IMR-90 (cell line): ENCODE measurements at regions not wholly inside any gene's neighbourhood (a gene's known extent, or its start where the extent isn't known, plus 50 kb on each side); places are given as distances from the start of the nearest gene placed in this dataset.

ENCODE experiments used
- ATAC-seq: fragments of 200-7000 bp; cut with Tn5 transposase; 2 replicates; pipeline ENCODE4 v1.9.1; 2020; ENCODE audit warnings: low read depth, mild to moderate bottlenecking, moderate library complexity
- BruUV-seq: library from RNA; stranded (reverse); fragments of 400-500 nt; replicated peaks from 2 replicates; lab custom pipeline; 2021; lab: Mats Ljungman, UMichigan
- CTCF ChIA-PET: fragments of 300-600 bp; formaldehyde crosslinking; extraction: SDS; loops from one replicate; lab custom pipeline; 2021; ENCODE audit warnings: antibody characterized with exemption; lab: Yijun Ruan, JAX
- POLR2A ChIA-PET: fragments of 300-600 bp; sonication (Branson Sonifier 250); formaldehyde crosslinking; loops from one replicate; lab custom pipeline; 2022; ENCODE audit warnings: antibody characterized with exemption; ENCODE audit not compliant: unreplicated experiment; lab: Charles Lee
- DNase-seq: peaks from one replicate; pipeline ENCODE4 v3.0.0; 2013
- H2AFZ ChIP-seq: replicated peaks from 2 replicates; pipeline ENCODE3; 2013; ENCODE audit warnings: low read length, mild to moderate bottlenecking; ENCODE audit not compliant: poor library complexity
- H2AK5ac ChIP-seq: 2 replicates; pipeline ENCODE4 v1.6.1; 2013; ENCODE audit warnings: low read depth, low read length, inconsistent platforms
- H2AK9ac ChIP-seq: replicated peaks from 2 replicates; pipeline ENCODE3; 2013; ENCODE audit warnings: mild to moderate bottlenecking, low read depth, low read length, moderate library complexity; ENCODE audit not compliant: poor library complexity
- H2BK120ac ChIP-seq: 2 replicates; pipeline ENCODE4 v1.6.1; 2013; ENCODE audit warnings: low read depth, low read length, inconsistent platforms
- H2BK15ac ChIP-seq: 3 replicates; pipeline ENCODE4 v1.6.1; 2013; ENCODE audit warnings: low read depth, low read length, inconsistent platforms
- H2BK20ac ChIP-seq: 2 replicates; pipeline ENCODE4 v1.6.1; 2013; ENCODE audit warnings: low read depth, mild to moderate bottlenecking, inconsistent platforms, low read length, moderate library complexity
- H2BK5ac ChIP-seq: 2 replicates; pipeline ENCODE4 v1.6.1; 2013; ENCODE audit warnings: mild to moderate bottlenecking, low read depth, low read length, inconsistent platforms; ENCODE audit not compliant: poor library complexity, severe bottlenecking
- H3K14ac ChIP-seq: replicated peaks from 2 replicates; pipeline ENCODE4 v1.6.1; 2013; ENCODE audit warnings: low read depth, low read length, inconsistent platforms
- H3K18ac ChIP-seq: 2 replicates; pipeline ENCODE4 v1.6.1; 2013; ENCODE audit warnings: low read depth, low read length, control low read depth
- H3K23ac ChIP-seq: 2 replicates; pipeline ENCODE4 v1.6.1; 2013; ENCODE audit warnings: low read depth, low read length, inconsistent platforms
- H3K27ac ChIP-seq: 2 replicates; pipeline ENCODE4 v1.5.1; 2013; ENCODE audit warnings: mild to moderate bottlenecking, control low read depth, low read length; ENCODE audit not compliant: insufficient read depth
- H3K27me3 ChIP-seq: 2 replicates; pipeline ENCODE4 v1.6.1; 2013; ENCODE audit warnings: low read length; ENCODE audit not compliant: control insufficient read depth, insufficient read depth
- H3K36me3 ChIP-seq: 2 replicates; pipeline ENCODE4 v1.6.1; 2013; ENCODE audit warnings: low read length, mixed read lengths; ENCODE audit not compliant: control insufficient read depth, insufficient read depth
- H3K4ac ChIP-seq: 2 replicates; pipeline ENCODE4 v1.6.1; 2013; ENCODE audit warnings: low read depth, low read length, inconsistent platforms
- H3K4me1 ChIP-seq: 2 replicates; pipeline ENCODE4 v1.6.1; 2013; ENCODE audit warnings: low read length, mixed read lengths; ENCODE audit not compliant: control insufficient read depth, insufficient read depth
- H3K4me2 ChIP-seq: 2 replicates; pipeline ENCODE4 v1.6.1; 2013; ENCODE audit warnings: low read depth, mild to moderate bottlenecking, control low read depth, low read length, moderate library complexity
- H3K4me3 ChIP-seq: 2 replicates; pipeline ENCODE4 v1.5.1; 2013; ENCODE audit warnings: low read depth, mild to moderate bottlenecking, control low read depth, low read length, moderate library complexity; ENCODE audit not compliant: insufficient read depth
- H3K56ac ChIP-seq: 2 replicates; pipeline ENCODE4 v1.6.1; 2013; ENCODE audit warnings: low read length, inconsistent platforms; ENCODE audit not compliant: insufficient read depth; ENCODE audit errors: extremely low read depth
- H3K79me1 ChIP-seq, 2 experiments: 2 replicates each; pipeline ENCODE4 v1.6.1; 2013; ENCODE audit warnings: low read length in 2 of 2, inconsistent platforms in 1 of 2, low read depth in 1 of 2
- H3K9ac ChIP-seq: 2 replicates; pipeline ENCODE4 v1.6.1; 2013; ENCODE audit warnings: low read depth, low read length, control low read depth
- H3K9me1 ChIP-seq: 2 replicates; pipeline ENCODE4 v1.6.1; 2013; ENCODE audit warnings: low read length, inconsistent platforms; ENCODE audit not compliant: insufficient read depth
- H3K9me3 ChIP-seq: 2 replicates; pipeline ENCODE4 v1.6.1; 2013; ENCODE audit warnings: low read length; ENCODE audit not compliant: control insufficient read depth, insufficient read depth
- H4K20me1 ChIP-seq: 2 replicates; pipeline ENCODE4 v1.6.1; 2013; ENCODE audit warnings: low read length, inconsistent platforms; ENCODE audit not compliant: insufficient read depth
- H4K5ac ChIP-seq: 2 replicates; pipeline ENCODE4 v1.6.1; 2013; ENCODE audit warnings: mild to moderate bottlenecking, low read depth, low read length, control low read depth
- H4K8ac ChIP-seq, 2 experiments: 2 replicates each; pipeline ENCODE4 v1.6.1; 2013; ENCODE audit warnings: low read depth in 2 of 2, low read length in 2 of 2, control low read depth in 1 of 2, inconsistent platforms in 1 of 2
- H4K91ac ChIP-seq: 2 replicates; pipeline ENCODE4 v1.6.1; 2013; ENCODE audit warnings: low read depth, low read length, inconsistent platforms; ENCODE audit not compliant: insufficient read depth
- BHLHE40 ChIP-seq: fragments of 150-350 bp; IDR thresholded peaks from 2 replicates; pipeline ENCODE4 v1.6.1; 2016; ENCODE audit warnings: mild to moderate bottlenecking, low read depth, low read length
- CEBPB ChIP-seq: IDR thresholded peaks from 2 replicates; pipeline ENCODE4 v1.6.1; 2012; ENCODE audit warnings: low read depth, low read length, improper control_type of control experiment
- CHD1 ChIP-seq: IDR thresholded peaks from 2 replicates; pipeline ENCODE4 v1.6.1; 2012; ENCODE audit warnings: low read depth, low read length, improper control_type of control experiment
- FOS ChIP-seq: fragments of 150-350 bp; IDR thresholded peaks from 2 replicates; pipeline ENCODE4 v1.6.1; 2016; ENCODE audit warnings: low read depth, low read length
- MAFK ChIP-seq: IDR thresholded peaks from 2 replicates; pipeline ENCODE4 v1.6.1; 2012; ENCODE audit warnings: low read depth, low read length, improper control_type of control experiment
- MXI1 ChIP-seq: IDR thresholded peaks from 2 replicates; pipeline ENCODE4 v1.6.1; 2012; ENCODE audit warnings: low read depth, mild to moderate bottlenecking, low read length, moderate library complexity, borderline replicate concordance
- NFE2L2 ChIP-seq: fragments of 150-350 bp; IDR thresholded peaks from 2 replicates; pipeline ENCODE4 v1.6.1; 2016; ENCODE audit warnings: low read depth, mild to moderate bottlenecking, low read length
- POLR2A ChIP-seq: IDR thresholded peaks from 2 replicates; pipeline ENCODE4 v1.6.1; 2012; ENCODE audit warnings: mild to moderate bottlenecking, low read depth, low read length
- RAD21 ChIP-seq: IDR thresholded peaks from 2 replicates; pipeline ENCODE4 v1.6.1; 2012; ENCODE audit warnings: low read length, improper control_type of control experiment
- RCOR1 ChIP-seq: IDR thresholded peaks from 2 replicates; pipeline ENCODE4 v1.6.1; 2012; ENCODE audit warnings: mild to moderate bottlenecking, low read length, improper control_type of control experiment; ENCODE audit not compliant: insufficient replicate concordance
- RFX5 ChIP-seq: IDR thresholded peaks from 2 replicates; pipeline ENCODE4 v1.8.0; 2012; ENCODE audit warnings: low read depth, mild to moderate bottlenecking, low read length, moderate library complexity
- SMC3 ChIP-seq: fragments of 150-350 bp; IDR thresholded peaks from 2 replicates; pipeline ENCODE4 v1.6.1; 2016; ENCODE audit warnings: low read depth, mild to moderate bottlenecking, antibody characterized with exemption, low read length, moderate library complexity
- WGBS, 2 experiments: methylation state at CpG; one replicate each; pipeline versions ENCODE4 v1.1.5 to v1.1.7; 2013; ENCODE audit warnings: missing lambda C conversion rate in 2 of 2; ENCODE audit not compliant: insufficient read length in 1 of 2; ENCODE audit errors: extremely low coverage in 2 of 2; 5-methylcytosine and 5-hydroxymethylcytosine counted together
- dilution Hi-C: fragments of 300-500 bp; cut with HindIII; formaldehyde crosslinking; loops from one replicate; pipeline ENCODE4 v1.14.3; 2018; ENCODE audit warnings: low sequenced_read_pairs; ENCODE audit not compliant: unreplicated experiment
- in situ Hi-C: fragments of 300-500 bp; cut with MboI; formaldehyde crosslinking; loops from 3 replicates; pipeline ENCODE4 v1.14.3; 2019; ENCODE audit warnings: low sequenced_read_pairs, inconsistent platforms, mixed read lengths
- intact Hi-C: fragments of 100-400 bp; cut with micrococcal nuclease; formaldehyde crosslinking; loops from 2 replicates; pipeline ENCODE4 v1.10.0; 2022
- TF ChIP-seq, protein P1 (sequence below): conservative IDR thresholded peaks from 2 replicates; pipeline ENCODE4 v1.5.1; 2012; ENCODE audit warnings: mild to moderate bottlenecking, low read depth, low read length, improper control_type of control experiment
- TF ChIP-seq, protein P2 (sequence below): fragments of 150-350 bp; IDR thresholded peaks from 2 replicates; pipeline ENCODE4 v1.6.1; 2017; ENCODE audit warnings: mild to moderate bottlenecking, antibody characterized with exemption, low read length, low read depth
- TF ChIP-seq, protein P3 (sequence below): fragments of 150-350 bp; IDR thresholded peaks from 2 replicates; pipeline ENCODE4 v1.6.1; 2016; ENCODE audit warnings: low read depth, mild to moderate bottlenecking, low read length, moderate library complexity, borderline replicate concordance

DNA sequence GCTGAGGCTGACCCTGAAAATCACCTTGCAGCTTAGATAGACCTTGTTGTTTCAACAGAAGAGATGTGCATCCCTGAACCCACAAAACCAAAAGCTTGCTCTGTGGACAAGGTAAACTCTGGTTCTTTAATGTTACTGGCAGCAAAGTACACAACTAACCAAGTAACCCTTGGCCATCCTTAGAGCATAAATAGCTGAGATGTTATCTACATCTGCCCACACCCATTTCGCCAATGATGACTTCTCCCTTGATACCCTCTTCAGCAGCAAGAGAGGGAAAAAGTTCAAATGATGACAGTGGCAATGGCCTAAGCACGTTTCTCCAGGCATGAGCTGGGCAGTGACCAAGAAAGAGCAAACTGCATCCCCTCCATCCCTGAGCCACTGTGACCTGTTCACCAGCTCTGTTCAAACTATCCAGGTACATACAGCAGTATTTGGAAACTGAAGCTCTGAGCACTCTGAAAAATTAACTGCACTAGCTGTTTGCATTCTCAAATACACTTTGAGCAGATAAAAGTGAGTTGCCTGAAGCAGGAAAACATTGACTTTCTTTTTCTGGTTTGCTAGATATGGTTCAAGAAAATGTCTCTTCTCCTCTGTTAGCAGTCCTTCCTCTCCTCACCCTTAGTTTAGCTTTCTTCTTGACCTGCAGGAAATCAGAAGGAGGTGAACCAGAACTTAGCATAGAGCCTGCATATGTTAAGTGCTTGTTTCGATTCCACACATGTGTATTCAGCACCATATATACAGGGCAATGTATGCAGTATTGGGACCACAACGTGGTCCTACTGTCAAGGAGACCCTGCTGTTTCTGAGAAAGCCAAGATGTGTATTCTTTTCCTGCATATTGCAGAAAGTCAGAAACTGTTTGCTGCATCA is 231.7 kb downstream of the FOXO1 start:
- Histone ChIP-seq H4K5ac (no peak overlapping the region), H2AK5ac (no peak overlapping the region), H3K4me2 (no peak overlapping the region), H3K79me1 (no peaks in the 10 kb centered on the region), H3K9ac (no peak overlapping the region), H3K27me3 (peaks cover 2% of the 10 kb centered on the region), H2BK5ac (no peak overlapping the region), H3K36me3 (no peaks in the 10 kb centered on the region), H2BK120ac (no peak overlapping the region), H3K4ac (no peak overlapping the region), H3K9me1 (no peaks in the 10 kb centered on the region), H4K8ac (no peak overlapping the region), H3K23ac (no peak overlapping the region), H2BK20ac (no peak overlapping the region), H3K9me3 (no peaks in the 10 kb centered on the region), H3K4me3 (no peak overlapping the region), H3K27ac (no peak overlapping the region), H3K4me1 (no peaks in the 10 kb centered on the region), H3K56ac (no peak overlapping the region), H2AFZ (peak overlapping the region; percentile 39), H3K18ac (no peak overlapping the region), H4K20me1 (no peaks in the 10 kb centered on the region), H2BK15ac (no peak overlapping the region), H4K91ac (no peak overlapping the region), H2AK9ac (no peak overlapping the region), H3K14ac (no peak overlapping the region)
- in situ Hi-C loops (no loop called here), intact Hi-C loops (no loop called here), dilution Hi-C loops (no loop called here)
- ChIA-PET CTCF (no interaction called here), POLR2A (no interaction called here)
- no TSS peak for BruUV-seq
- ATAC-seq (no peak), DNase-seq (no peak)
- 0% methylated on average over 1 of the region's 4 CpGs; no CpG with 5 or more reads in 1 of the 2 experiments for WGBS, 2 experiments
- TF ChIP-seq POLR2A (no peak), RAD21 (no peak), FOS (no peak), CHD1 (no peak), BHLHE40 (no peak), RFX5 (no peak), SMC3 (no peak), NFE2L2 (no peak), RCOR1 (no peak), CEBPB (no peak), MXI1 (no peak), MAFK (no peak)
- TF ChIP-seq, protein P1, sequence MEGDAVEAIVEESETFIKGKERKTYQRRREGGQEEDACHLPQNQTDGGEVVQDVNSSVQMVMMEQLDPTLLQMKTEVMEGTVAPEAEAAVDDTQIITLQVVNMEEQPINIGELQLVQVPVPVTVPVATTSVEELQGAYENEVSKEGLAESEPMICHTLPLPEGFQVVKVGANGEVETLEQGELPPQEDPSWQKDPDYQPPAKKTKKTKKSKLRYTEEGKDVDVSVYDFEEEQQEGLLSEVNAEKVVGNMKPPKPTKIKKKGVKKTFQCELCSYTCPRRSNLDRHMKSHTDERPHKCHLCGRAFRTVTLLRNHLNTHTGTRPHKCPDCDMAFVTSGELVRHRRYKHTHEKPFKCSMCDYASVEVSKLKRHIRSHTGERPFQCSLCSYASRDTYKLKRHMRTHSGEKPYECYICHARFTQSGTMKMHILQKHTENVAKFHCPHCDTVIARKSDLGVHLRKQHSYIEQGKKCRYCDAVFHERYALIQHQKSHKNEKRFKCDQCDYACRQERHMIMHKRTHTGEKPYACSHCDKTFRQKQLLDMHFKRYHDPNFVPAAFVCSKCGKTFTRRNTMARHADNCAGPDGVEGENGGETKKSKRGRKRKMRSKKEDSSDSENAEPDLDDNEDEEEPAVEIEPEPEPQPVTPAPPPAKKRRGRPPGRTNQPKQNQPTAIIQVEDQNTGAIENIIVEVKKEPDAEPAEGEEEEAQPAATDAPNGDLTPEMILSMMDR, result no peak
- TF ChIP-seq, protein P2, sequence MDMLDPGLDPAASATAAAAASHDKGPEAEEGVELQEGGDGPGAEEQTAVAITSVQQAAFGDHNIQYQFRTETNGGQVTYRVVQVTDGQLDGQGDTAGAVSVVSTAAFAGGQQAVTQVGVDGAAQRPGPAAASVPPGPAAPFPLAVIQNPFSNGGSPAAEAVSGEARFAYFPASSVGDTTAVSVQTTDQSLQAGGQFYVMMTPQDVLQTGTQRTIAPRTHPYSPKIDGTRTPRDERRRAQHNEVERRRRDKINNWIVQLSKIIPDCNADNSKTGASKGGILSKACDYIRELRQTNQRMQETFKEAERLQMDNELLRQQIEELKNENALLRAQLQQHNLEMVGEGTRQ, result no peak
- TF ChIP-seq, protein P3, sequence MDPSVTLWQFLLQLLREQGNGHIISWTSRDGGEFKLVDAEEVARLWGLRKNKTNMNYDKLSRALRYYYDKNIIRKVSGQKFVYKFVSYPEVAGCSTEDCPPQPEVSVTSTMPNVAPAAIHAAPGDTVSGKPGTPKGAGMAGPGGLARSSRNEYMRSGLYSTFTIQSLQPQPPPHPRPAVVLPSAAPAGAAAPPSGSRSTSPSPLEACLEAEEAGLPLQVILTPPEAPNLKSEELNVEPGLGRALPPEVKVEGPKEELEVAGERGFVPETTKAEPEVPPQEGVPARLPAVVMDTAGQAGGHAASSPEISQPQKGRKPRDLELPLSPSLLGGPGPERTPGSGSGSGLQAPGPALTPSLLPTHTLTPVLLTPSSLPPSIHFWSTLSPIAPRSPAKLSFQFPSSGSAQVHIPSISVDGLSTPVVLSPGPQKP, result no peak
